HEK293 (cell line): ENCODE measurements at regions not wholly inside any gene's neighbourhood (a gene's known extent, or its start where the extent isn't known, plus 50 kb on each side); places are given as distances from the start of the nearest gene placed in this dataset.

ENCODE experiments used
- KLF16 ChIP-seq: fragments of 450-650 bp; formaldehyde crosslinking; IDR thresholded peaks from 2 replicates; pipeline ENCODE4 v1.5.1; 2017; ENCODE audit warnings: missing biosample characterization, missing genetic modification characterization
- KLF7 ChIP-seq: fragments of 450-650 bp; formaldehyde crosslinking; IDR thresholded peaks from 2 replicates; pipeline ENCODE4 v1.5.1; 2016; ENCODE audit warnings: missing biosample characterization, missing genetic modification characterization, borderline replicate concordance
- MEIS1 ChIP-seq: sonication (generic); formaldehyde crosslinking; IDR thresholded peaks from 2 replicates; pipeline ENCODE4 v1.8.1; 2022; ENCODE audit warnings: missing genetic modification reagents, mild to moderate bottlenecking, borderline replicate concordance
- ZNF121 ChIP-seq: fragments of 450-650 bp; formaldehyde crosslinking; IDR thresholded peaks from 2 replicates; pipeline ENCODE4 v1.5.1; 2016; ENCODE audit warnings: missing biosample characterization, missing genetic modification characterization
- TF ChIP-seq, protein P1 (sequence below): fragments of 450-650 bp; formaldehyde crosslinking; IDR thresholded peaks from 2 replicates; pipeline ENCODE4 v1.5.1; 2016; ENCODE audit warnings: missing biosample characterization, missing genetic modification characterization
- TF ChIP-seq, protein P2 (sequence below): fragments of 450-650 bp; formaldehyde crosslinking; conservative IDR thresholded peaks from 2 replicates; pipeline ENCODE4 v1.5.1; 2016; ENCODE audit warnings: low read depth, missing biosample characterization, missing genetic modification characterization
- TF ChIP-seq, protein P3 (sequence below): fragments of 450-650 bp; formaldehyde crosslinking; IDR thresholded peaks from 2 replicates; pipeline ENCODE4 v1.5.1; 2016; ENCODE audit warnings: missing biosample characterization, missing genetic modification characterization

DNA sequence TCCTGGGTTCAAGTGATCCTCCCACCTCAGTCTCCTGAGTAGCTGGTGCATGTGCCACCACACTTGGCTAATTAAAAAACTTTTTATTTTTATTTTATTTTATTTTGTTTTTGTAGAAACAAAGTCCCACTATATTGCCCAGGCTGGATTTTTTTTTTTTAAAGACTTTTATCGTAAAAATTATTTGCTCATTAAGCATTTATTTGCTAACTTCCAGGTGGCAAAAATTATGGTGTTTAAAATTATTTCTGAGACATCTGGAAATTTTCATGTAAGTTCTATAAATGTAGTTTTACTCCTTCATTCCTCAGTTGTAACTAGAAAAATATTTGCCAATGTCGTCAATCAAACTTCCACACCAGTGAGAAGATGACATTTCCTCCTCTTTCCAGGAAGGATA, 233.3 kb upstream of the DACH1 start:
- no peak for TF ChIP-seq KLF7 (tag by site-specific recombination)
- TF ChIP-seq, protein P1, sequence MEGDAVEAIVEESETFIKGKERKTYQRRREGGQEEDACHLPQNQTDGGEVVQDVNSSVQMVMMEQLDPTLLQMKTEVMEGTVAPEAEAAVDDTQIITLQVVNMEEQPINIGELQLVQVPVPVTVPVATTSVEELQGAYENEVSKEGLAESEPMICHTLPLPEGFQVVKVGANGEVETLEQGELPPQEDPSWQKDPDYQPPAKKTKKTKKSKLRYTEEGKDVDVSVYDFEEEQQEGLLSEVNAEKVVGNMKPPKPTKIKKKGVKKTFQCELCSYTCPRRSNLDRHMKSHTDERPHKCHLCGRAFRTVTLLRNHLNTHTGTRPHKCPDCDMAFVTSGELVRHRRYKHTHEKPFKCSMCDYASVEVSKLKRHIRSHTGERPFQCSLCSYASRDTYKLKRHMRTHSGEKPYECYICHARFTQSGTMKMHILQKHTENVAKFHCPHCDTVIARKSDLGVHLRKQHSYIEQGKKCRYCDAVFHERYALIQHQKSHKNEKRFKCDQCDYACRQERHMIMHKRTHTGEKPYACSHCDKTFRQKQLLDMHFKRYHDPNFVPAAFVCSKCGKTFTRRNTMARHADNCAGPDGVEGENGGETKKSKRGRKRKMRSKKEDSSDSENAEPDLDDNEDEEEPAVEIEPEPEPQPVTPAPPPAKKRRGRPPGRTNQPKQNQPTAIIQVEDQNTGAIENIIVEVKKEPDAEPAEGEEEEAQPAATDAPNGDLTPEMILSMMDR, result no peak
- no peak for TF ChIP-seq MEIS1 (CRISPR knock-in tag)
- TF ChIP-seq ZNF121 (tag by site-specific recombination), result no peak
- TF ChIP-seq, protein P2, sequence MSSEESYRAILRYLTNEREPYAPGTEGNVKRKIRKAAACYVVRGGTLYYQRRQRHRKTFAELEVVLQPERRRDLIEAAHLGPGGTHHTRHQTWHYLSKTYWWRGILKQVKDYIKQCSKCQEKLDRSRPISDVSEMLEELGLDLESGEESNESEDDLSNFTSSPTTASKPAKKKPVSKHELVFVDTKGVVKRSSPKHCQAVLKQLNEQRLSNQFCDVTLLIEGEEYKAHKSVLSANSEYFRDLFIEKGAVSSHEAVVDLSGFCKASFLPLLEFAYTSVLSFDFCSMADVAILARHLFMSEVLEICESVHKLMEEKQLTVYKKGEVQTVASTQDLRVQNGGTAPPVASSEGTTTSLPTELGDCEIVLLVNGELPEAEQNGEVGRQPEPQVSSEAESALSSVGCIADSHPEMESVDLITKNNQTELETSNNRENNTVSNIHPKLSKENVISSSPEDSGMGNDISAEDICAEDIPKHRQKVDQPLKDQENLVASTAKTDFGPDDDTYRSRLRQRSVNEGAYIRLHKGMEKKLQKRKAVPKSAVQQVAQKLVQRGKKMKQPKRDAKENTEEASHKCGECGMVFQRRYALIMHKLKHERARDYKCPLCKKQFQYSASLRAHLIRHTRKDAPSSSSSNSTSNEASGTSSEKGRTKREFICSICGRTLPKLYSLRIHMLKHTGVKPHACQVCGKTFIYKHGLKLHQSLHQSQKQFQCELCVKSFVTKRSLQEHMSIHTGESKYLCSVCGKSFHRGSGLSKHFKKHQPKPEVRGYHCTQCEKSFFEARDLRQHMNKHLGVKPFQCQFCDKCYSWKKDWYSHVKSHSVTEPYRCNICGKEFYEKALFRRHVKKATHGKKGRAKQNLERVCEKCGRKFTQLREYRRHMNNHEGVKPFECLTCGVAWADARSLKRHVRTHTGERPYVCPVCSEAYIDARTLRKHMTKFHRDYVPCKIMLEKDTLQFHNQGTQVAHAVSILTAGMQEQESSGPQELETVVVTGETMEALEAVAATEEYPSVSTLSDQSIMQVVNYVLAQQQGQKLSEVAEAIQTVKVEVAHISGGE (tag by site-specific recombination), result no peak
- no peak for TF ChIP-seq KLF16 (tag by site-specific recombination)
- TF ChIP-seq, protein P3, sequence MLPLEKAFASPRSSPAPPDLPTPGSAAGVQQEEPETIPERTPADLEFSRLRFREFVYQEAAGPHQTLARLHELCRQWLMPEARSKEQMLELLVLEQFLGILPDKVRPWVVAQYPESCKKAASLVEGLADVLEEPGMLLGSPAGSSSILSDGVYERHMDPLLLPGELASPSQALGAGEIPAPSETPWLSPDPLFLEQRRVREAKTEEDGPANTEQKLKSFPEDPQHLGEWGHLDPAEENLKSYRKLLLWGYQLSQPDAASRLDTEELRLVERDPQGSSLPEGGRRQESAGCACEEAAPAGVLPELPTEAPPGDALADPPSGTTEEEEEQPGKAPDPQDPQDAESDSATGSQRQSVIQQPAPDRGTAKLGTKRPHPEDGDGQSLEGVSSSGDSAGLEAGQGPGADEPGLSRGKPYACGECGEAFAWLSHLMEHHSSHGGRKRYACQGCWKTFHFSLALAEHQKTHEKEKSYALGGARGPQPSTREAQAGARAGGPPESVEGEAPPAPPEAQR (tag by site-specific recombination), result no peak
